ENCODE measurements at regions not wholly inside any gene's neighbourhood (a gene's known extent, or its start where the extent isn't known, plus 50 kb on each side); places are given as distances from the start of the nearest gene placed in this dataset.

DNA sequence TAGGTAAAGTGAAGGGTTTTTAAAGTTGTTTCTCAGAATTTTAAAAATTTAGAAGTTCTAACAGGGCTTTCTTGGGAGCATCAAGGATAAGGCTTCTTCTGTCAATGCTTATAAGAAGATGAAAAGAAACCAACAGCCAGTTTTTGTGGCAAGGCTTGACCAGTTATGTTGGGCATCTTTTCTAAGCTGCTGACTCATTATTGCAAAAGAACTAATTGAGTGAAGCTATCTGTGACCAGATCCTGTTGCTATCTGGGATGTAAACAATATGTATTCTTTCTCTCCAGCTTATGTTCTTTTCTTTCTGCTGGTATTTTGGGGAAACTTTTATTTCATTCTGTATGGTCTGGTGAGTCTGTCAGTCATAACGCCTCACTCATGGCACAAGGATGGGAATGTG lies 643.8 kb downstream of the HDGFL1 start:
- DNase-seq (ENCODE audit: low spot score): no peak
- H3K9me3 Mint-ChIP-seq (ENCODE audit: unreplicated experiment): no peaks in the 10 kb centered on the region
- no peak for TF ChIP-seq CTCF (IDR thresholded peaks at IDR 0.05; ENCODE audit: unreplicated experiment)
- peaks cover 13% of the 10 kb centered on the region for H3K36me3 Mint-ChIP-seq (ENCODE audit: low read depth, unreplicated experiment)
- H3K4me3 Mint-ChIP-seq (ENCODE audit: unreplicated experiment): no peak overlapping the region
- H3K27ac Mint-ChIP-seq (ENCODE audit: unreplicated experiment): no peak overlapping the region
- H3K4me1 Mint-ChIP-seq (ENCODE audit: unreplicated experiment): peaks cover 5% of the 10 kb centered on the region
- peaks cover 3% of the 10 kb centered on the region for H3K27me3 Mint-ChIP-seq (ENCODE audit: unreplicated experiment)

GRCh38 chr6:23213651-23214050 lies 644.3 kb downstream of the HDGFL1 start:
- Mint-ChIP-seq H3K9me3 (ENCODE audit: unreplicated experiment) (no peaks in the 10 kb centered on the region), H3K27me3 (ENCODE audit: unreplicated experiment) (peaks cover 3% of the 10 kb centered on the region), H3K36me3 (ENCODE audit: low read depth, unreplicated experiment) (peaks cover 10% of the 10 kb centered on the region), H3K27ac (ENCODE audit: unreplicated experiment) (no peak overlapping the region), H3K4me1 (ENCODE audit: unreplicated experiment) (peaks cover 5% of the 10 kb centered on the region), H3K4me3 (ENCODE audit: unreplicated experiment) (no peak overlapping the region)
- no peak for DNase-seq (ENCODE audit: low spot score)
- no peak for TF ChIP-seq CTCF (IDR thresholded peaks at IDR 0.05; ENCODE audit: unreplicated experiment)

- no peak for TF ChIP-seq CTCF (IDR thresholded peaks at IDR 0.05; ENCODE audit: unreplicated experiment)
- H3K4me1 Mint-ChIP-seq (ENCODE audit: unreplicated experiment): peaks cover 5% of the 10 kb centered on the region
- no peak overlapping the region for H3K4me3 Mint-ChIP-seq (ENCODE audit: unreplicated experiment)
- H3K27me3 Mint-ChIP-seq (ENCODE audit: unreplicated experiment): no peaks in the 10 kb centered on the region
- H3K9me3 Mint-ChIP-seq (ENCODE audit: unreplicated experiment): no peaks in the 10 kb centered on the region
- peak; percentile 3 for DNase-seq (ENCODE audit: low spot score)
- H3K36me3 Mint-ChIP-seq (ENCODE audit: low read depth, unreplicated experiment): no peaks in the 10 kb centered on the region
- peak overlapping the region; percentile 72 for H3K27ac Mint-ChIP-seq (ENCODE audit: unreplicated experiment)
Measured at GRCh38 chr6:23218751-23219150, 649.4 kb downstream of the HDGFL1 start.

DNA sequence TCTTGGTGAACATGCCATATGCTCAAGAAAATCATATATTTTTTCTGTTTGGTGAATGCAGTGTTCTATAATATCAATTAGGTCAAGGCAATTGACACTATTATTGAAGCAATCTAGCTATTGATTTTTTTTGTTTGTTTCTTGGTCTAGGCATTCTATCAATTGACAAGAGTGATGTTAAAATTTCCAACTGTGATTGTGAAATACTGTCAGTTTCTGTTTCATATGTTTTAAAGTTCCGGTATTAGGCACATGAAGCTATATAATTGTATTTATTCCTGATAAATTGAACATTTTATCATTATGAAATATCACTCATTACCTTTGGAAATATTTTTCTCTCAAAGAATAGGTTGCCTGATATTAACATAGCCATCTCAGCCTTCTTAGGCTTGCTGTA lies 653.4 kb downstream of the HDGFL1 start:
- Mint-ChIP-seq H3K27me3 (ENCODE audit: unreplicated experiment) (no peaks in the 10 kb centered on the region), H3K4me3 (ENCODE audit: unreplicated experiment) (no peak overlapping the region), H3K9me3 (ENCODE audit: unreplicated experiment) (no peaks in the 10 kb centered on the region), H3K36me3 (ENCODE audit: low read depth, unreplicated experiment) (no peaks in the 10 kb centered on the region), H3K27ac (ENCODE audit: unreplicated experiment) (no peak overlapping the region), H3K4me1 (ENCODE audit: unreplicated experiment) (no peaks in the 10 kb centered on the region)
- DNase-seq (ENCODE audit: low spot score): no peak
- no peak for TF ChIP-seq CTCF (IDR thresholded peaks at IDR 0.05; ENCODE audit: unreplicated experiment)

DNA sequence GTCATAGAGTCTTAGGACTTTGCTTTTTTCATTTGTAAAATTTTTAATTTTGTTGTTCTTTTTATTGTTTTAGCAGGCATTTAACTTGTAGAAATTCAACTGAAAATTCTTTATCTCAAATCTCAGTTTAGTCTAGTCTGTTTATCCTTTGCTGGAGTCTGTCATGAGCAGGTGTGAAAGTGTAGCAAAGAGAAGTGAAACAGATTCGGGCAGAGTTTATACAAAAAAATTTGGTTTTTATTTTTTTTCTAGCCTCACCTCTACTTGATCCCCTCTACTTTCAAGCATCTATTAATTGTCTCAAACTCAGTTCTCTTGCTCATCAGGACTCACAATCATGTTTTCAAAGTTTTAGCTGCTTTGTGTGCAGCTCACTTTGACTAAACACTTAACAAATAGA lies 655.2 kb downstream of the HDGFL1 start:
- Mint-ChIP-seq H3K4me3 (ENCODE audit: unreplicated experiment) (no peak overlapping the region), H3K27ac (ENCODE audit: unreplicated experiment) (no peak overlapping the region), H3K9me3 (ENCODE audit: unreplicated experiment) (no peaks in the 10 kb centered on the region), H3K4me1 (ENCODE audit: unreplicated experiment) (no peaks in the 10 kb centered on the region), H3K27me3 (ENCODE audit: unreplicated experiment) (no peaks in the 10 kb centered on the region), H3K36me3 (ENCODE audit: low read depth, unreplicated experiment) (peaks cover 4% of the 10 kb centered on the region)
- no peak for DNase-seq (ENCODE audit: low spot score)
- no peak for TF ChIP-seq CTCF (IDR thresholded peaks at IDR 0.05; ENCODE audit: unreplicated experiment)
